ENCODE measurements at regions not wholly inside any gene's neighbourhood (a gene's known extent, or its start where the extent isn't known, plus 50 kb on each side); places are given as distances from the start of the nearest gene placed in this dataset.

- TF ChIP-seq EZH2 (IDR thresholded peaks at IDR 0.05; ENCODE audit: insufficient read depth, poor library complexity, severe bottlenecking), result no peak
- TF ChIP-seq EZH2phosphoT487 (IDR thresholded peaks at IDR 0.05; ENCODE audit: insufficient read depth, low read depth), result no peak
Observed at GRCh38 chr5:21574961-21575360, 1278.2 kb downstream of the CDH12 start.
